ENCODE measurements at regions not wholly inside any gene's neighbourhood (a gene's known extent, or its start where the extent isn't known, plus 50 kb on each side); places are given as distances from the start of the nearest gene placed in this dataset.
A peak's percentile ranks its signal among the peaks of the same experiment; 100 is the strongest.

GRCh38 chr9:129327552-129328328 is 149.7 kb upstream of the IER5L start:
- no peak for TF ChIP-seq CTCF (IDR thresholded peaks at IDR 0.05)
- no peak for TF ChIP-seq POLR2A (IDR thresholded peaks at IDR 0.05)
- intact Hi-C loops (cut with DNase I; ENCODE audit: low total_unique reads), result no loop called here
- 51 to 53% methylated on average over 9 of the region's 9 CpGs for WGBS, 2 donors
- no peak overlapping the region for H3K4me3 ChIP-seq (ENCODE audit: low read depth, poor library complexity, severe bottlenecking)
- DNase-seq (ENCODE audit: low spot score in 2 of 2), result no peak

GRCh38 chr9:129326061-129327005 is 148.3 kb upstream of the IER5L start:
- no peak for DNase-seq (ENCODE audit: low spot score in 2 of 2)
- WGBS, 2 donors, result 66 to 69% methylated on average over 13 of the region's 13 CpGs
- H3K4me3 ChIP-seq (ENCODE audit: low read depth, poor library complexity, severe bottlenecking), result no peak overlapping the region
- TF ChIP-seq CTCF (IDR thresholded peaks at IDR 0.05), result no peak
- no peak for TF ChIP-seq POLR2A (IDR thresholded peaks at IDR 0.05)
- intact Hi-C loops (cut with DNase I; ENCODE audit: low total_unique reads), result no loop called here

- DNase-seq (ENCODE audit: low spot score in 2 of 2), result no peak
- 83 to 89% methylated on average over 7 of the region's 7 CpGs for WGBS, 2 donors
- TF ChIP-seq CTCF (IDR thresholded peaks at IDR 0.05), result no peak
- TF ChIP-seq POLR2A (IDR thresholded peaks at IDR 0.05), result no peak
- intact Hi-C loops (cut with DNase I; ENCODE audit: low total_unique reads), result no loop called here
- H3K4me3 ChIP-seq (ENCODE audit: low read depth, poor library complexity, severe bottlenecking), result no peak overlapping the region
These were observed 146.9 kb upstream of the IER5L start for GRCh38 chr9:129324808-129325502.

GRCh38 chr9:129323999-129324553 is 146.0 kb upstream of the IER5L start:
- H3K4me3 ChIP-seq (ENCODE audit: low read depth, poor library complexity, severe bottlenecking), result no peak overlapping the region
- DNase-seq (ENCODE audit: low spot score in 2 of 2), result no peak
- intact Hi-C loops (cut with DNase I; ENCODE audit: low total_unique reads), result no loop called here
- TF ChIP-seq CTCF (IDR thresholded peaks at IDR 0.05) (no peak), POLR2A (IDR thresholded peaks at IDR 0.05) (no peak)
- 65 to 70% methylated on average over 11 to 13 of the region's 13 CpGs for WGBS, 2 donors

- peak in 1 of 2 donors; percentile 23 for DNase-seq (ENCODE audit: low spot score in 2 of 2)
- no peak overlapping the region for H3K4me3 ChIP-seq (ENCODE audit: low read depth, poor library complexity, severe bottlenecking)
- WGBS, 2 donors, result 51% methylated on average over 6 of the region's 6 CpGs
- TF ChIP-seq POLR2A (IDR thresholded peaks at IDR 0.05), result no peak
- no peak for TF ChIP-seq CTCF (IDR thresholded peaks at IDR 0.05)
- intact Hi-C loops (cut with DNase I; ENCODE audit: low total_unique reads), result no loop called here
These were observed 145.4 kb upstream of the IER5L start for GRCh38 chr9:129323376-129323998.
